Esophagus (tissue), 2 donors: ENCODE measurements at regions not wholly inside any gene's neighbourhood (a gene's known extent, or its start where the extent isn't known, plus 50 kb on each side); places are given as distances from the start of the nearest gene placed in this dataset.
"Not testable (repeated sequence)": the region's sequence is repeated elsewhere in the genome, so short reads cannot be mapped to it uniquely, and the experiment has no call there.

Experiments
- H3K27ac ChIP-seq, 2 donors: one replicate each; pipeline ENCODE4 v1.5.1; 2013; ENCODE audit warnings: low read depth in 2 of 2, mild to moderate bottlenecking in 2 of 2, inconsistent platforms in 1 of 2, low read length in 1 of 2, moderate library complexity in 1 of 2
- H3K27me3 ChIP-seq, 2 donors: one replicate each; pipeline ENCODE4 v1.6.1; 2013; ENCODE audit warnings: low read length in 2 of 2, control low read depth in 1 of 2, mild to moderate bottlenecking in 1 of 2; ENCODE audit not compliant: insufficient read depth in 2 of 2, control insufficient read depth in 1 of 2
- H3K36me3 ChIP-seq, 2 donors: one replicate each; pipeline ENCODE4 v1.6.1; 2013; ENCODE audit warnings: low read length in 1 of 2; ENCODE audit not compliant: control insufficient read depth in 2 of 2, insufficient read depth in 2 of 2
- H3K4me1 ChIP-seq, 2 donors: one replicate each; pipeline ENCODE4 v1.6.1; 2013; ENCODE audit warnings: low read length in 1 of 2; ENCODE audit not compliant: control insufficient read depth in 2 of 2, insufficient read depth in 2 of 2
- H3K4me3 ChIP-seq, 2 donors: one replicate each; pipeline ENCODE4 v1.5.1; 2013; ENCODE audit warnings: low read length in 2 of 2, mild to moderate bottlenecking in 2 of 2, low read depth in 1 of 2, moderate library complexity in 1 of 2
- H3K9me3 ChIP-seq, 2 donors: one replicate each; pipeline ENCODE4 v1.6.1; 2013; ENCODE audit warnings: mild to moderate bottlenecking in 2 of 2, low read depth in 1 of 2, low read length in 1 of 2, moderate library complexity in 1 of 2; ENCODE audit not compliant: control insufficient read depth in 2 of 2, insufficient read depth in 1 of 2
- WGBS, 2 donors: extraction: QIAGEN DNeasy Blood & Tissue Kit; methylation state at CpG; one replicate each; pipeline ENCODE4 v1.1.7; 2013; 5-methylcytosine and 5-hydroxymethylcytosine counted together
- donor health status: healthy with polysubstance abuse.
- donor health status: Bipolar disorder and iron deficiency.

DNA sequence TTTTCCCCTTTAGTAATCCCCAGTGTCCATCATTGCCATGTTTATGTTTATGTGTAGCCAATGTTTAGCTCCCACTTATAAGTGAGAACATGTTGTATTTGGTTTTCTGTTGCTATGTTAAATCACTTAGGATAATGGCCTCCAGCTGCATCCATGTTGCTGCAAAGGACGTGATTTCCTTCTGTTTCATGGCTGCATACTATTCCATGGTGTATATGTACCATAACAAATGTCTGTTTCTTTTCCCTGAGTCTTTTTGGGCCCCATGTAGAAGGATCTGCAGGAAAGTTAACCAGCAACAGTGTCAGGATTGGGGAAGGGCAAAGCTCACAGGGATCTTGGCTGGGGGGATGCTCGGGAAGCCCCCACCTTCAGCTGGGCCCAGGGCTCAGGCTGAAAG lies 64.3 kb upstream of the SULF2 start:
- H3K27me3 ChIP-seq, result no peaks in the 10 kb centered on the region
- H3K4me3 ChIP-seq, result no peak overlapping the region
- no peak overlapping the region for H3K27ac ChIP-seq
- peaks cover 0 to 17% of the 10 kb centered on the region in 2 donors for H3K4me1 ChIP-seq
- H3K9me3 ChIP-seq, result no peaks in the 10 kb centered on the region
- 76 to 80% methylated on average over 2 of the region's 2 CpGs for WGBS, 2 donors
- H3K36me3 ChIP-seq, result no peaks in the 10 kb centered on the region

DNA sequence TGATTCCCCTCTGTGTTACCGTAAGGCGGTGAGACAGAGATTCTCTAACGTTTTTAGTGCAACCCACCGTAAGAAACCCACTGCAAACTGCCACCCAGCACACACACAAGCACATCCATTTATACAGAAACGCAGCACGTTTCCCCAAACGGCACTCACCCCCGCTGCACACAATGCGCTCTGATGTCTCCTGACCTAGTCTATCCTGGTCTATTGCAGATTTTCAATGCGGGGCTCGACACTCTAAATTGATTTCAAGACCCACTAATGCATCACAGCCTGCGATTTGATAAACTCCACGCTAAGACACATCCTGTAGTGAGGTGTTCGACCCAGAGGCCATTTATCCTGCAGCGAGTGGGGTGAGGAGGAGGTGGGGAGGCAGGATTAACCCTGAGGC lies 63.7 kb upstream of the SULF2 start:
- WGBS, 2 donors, result 80 to 83% methylated on average over 15 of the region's 15 CpGs
- Histone ChIP-seq H3K4me3 (no peak overlapping the region), H3K27me3 (no peaks in the 10 kb centered on the region), H3K27ac (peak overlapping the region in 1 of 2 donors; percentile 16), H3K36me3 (no peaks in the 10 kb centered on the region), H3K4me1 (peaks cover 0 to 17% of the 10 kb centered on the region in 2 donors), H3K9me3 (no peaks in the 10 kb centered on the region)

DNA sequence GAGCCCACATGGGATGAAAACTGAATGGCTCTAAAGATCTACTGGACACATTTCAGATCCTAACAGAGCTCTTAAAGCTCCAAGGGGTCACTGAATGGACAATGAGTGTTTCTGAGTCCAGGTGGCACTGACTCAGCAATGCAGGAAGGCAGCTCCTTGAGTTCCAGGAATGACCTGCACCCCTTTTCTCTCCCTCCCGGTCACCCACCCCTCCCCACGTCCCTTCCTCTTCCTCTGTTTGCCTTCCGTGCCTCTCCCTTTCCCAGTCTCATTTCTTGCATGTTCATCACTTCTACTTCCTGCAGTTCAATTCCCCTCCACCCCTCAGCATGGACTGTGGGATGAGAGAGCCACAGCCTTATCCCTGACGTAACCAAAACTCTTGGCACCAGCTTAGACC lies 63.3 kb upstream of the SULF2 start:
- peak overlapping the region in 1 of 2 donors; percentile 16 for H3K27ac ChIP-seq
- H3K27me3 ChIP-seq, H3K4me3 ChIP-seq, H3K36me3 ChIP-seq, H3K9me3 ChIP-seq: not testable (repeated sequence)
- 30 to 38% methylated on average over 4 of the region's 4 CpGs for WGBS, 2 donors
- H3K4me1 ChIP-seq, result peaks cover 0 to 17% of the 10 kb centered on the region in 2 donors

DNA sequence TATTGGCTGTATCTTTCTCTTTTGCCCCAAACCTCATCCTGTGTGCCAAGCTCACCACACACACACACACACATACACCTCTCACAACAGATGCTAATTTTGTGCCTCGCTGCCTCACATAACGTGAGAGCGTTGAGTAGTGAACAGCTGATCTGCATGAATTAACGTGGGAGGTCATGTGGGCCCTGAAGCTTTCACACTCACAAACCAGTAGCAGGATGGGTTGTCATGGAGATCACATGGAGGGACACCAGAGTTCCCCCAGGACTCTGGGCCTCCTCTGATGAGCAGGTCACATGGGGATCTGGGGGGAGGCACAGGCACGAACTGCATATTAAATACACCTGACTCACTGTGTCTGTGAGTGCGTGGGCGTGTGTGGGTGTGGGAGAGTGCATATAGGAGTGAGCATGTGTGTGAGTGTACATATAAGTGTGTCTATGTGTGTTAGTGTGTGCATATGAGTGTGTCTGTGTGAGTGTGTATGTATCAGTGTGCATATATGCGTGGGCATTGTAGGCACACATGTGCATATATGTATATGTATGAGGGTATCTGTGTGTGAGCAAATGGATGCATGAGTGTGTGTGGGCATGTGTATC lies 62.7 kb upstream of the SULF2 start:
- H3K4me3 ChIP-seq, result no peak overlapping the region
- no peaks in the 10 kb centered on the region for H3K9me3 ChIP-seq
- no peaks in the 10 kb centered on the region for H3K36me3 ChIP-seq
- 74 to 78% methylated on average over 8 of the region's 8 CpGs for WGBS, 2 donors
- no peaks in the 10 kb centered on the region for H3K27me3 ChIP-seq
- peaks cover 0 to 17% of the 10 kb centered on the region in 2 donors for H3K4me1 ChIP-seq
- peak overlapping the region in 1 of 2 donors; percentile 3 for H3K27ac ChIP-seq

DNA sequence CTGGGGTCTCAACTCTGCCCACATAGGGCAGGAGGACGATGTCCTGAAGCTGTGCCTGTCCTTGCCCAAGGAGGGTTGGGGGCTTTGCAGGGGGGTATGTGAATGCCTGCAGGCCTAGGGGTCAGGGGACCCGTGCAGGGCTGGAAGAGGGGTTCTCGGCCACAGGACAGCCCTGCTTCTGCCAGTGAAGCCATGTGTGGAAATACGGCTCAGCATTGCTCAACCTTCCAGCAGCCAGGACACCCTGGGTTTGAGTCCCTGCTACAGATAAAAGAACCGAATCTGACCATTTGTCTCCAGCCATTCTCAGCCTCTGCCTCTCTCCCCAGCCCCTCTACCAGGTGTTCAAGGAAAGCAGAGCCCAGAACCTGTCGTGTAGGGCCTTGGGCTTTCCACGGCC lies 61.9 kb upstream of the SULF2 start:
- not testable (repeated sequence) for H3K9me3 ChIP-seq, H3K36me3 ChIP-seq, H3K27ac ChIP-seq, H3K27me3 ChIP-seq, H3K4me3 ChIP-seq
- 76 to 77% methylated on average over 7 of the region's 7 CpGs for WGBS, 2 donors
- H3K4me1 ChIP-seq, result peaks cover 0 to 17% of the 10 kb centered on the region in 2 donors

DNA sequence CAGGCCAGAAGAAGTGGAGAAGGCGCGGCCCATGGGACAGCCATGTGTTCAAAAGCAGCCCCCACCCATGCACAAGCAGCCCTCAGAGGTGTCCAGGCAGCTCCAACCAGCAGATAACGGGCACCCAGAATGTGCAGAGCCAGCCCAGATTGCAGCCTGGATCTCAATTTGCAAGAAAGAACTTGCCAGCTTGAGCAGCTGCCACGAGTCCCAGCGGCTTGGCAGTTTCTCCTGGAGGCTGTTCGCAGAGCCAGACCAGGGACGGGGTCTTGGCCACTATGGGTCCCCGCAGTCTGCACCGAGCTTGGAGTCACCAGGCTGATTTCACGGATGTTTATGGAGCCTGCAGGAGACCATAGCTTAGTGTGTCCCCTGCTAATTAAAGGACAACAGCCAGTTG lies 61.4 kb upstream of the SULF2 start:
- not testable (repeated sequence) for H3K27me3 ChIP-seq, H3K27ac ChIP-seq
- H3K4me1 ChIP-seq, result peaks cover 0 to 17% of the 10 kb centered on the region in 2 donors

DNA sequence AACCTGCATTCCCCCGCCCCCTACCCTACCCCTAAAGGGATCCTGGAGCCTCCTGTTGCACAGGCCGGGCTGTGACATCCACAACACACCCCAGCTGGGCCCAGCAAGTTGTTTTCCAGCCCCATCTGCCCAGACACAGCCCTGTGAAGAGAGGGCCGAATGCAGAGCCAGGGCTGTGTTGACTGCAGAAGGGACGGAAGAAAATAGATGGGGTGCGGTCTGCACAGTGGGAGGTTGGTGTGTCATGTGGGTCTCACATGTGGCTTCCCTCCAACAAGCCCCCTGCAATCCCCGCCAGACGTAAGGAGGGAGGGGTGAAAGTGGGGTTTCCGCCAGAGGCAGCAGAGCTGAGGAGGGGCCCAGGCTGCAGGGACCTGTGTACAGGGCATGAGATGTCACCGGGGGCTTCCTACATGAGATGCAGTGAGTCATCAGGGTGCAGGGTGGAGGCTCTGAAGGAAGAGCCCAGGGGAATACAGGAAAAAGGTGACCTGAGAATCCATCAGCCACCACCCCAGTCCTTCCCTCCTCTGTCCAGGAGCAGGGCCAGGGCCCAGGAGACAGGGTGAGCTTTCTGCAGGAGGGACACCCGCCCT lies 60.2 kb upstream of the SULF2 start:
- H3K4me3 ChIP-seq, H3K9me3 ChIP-seq, H3K36me3 ChIP-seq, H3K27me3 ChIP-seq: not testable (repeated sequence)
- peak overlapping the region in 1 of 2 donors; percentile 60 for H3K27ac ChIP-seq
- WGBS, 2 donors, result 48 to 58% methylated on average over 10 of the region's 10 CpGs
- peaks cover 0 to 17% of the 10 kb centered on the region in 2 donors for H3K4me1 ChIP-seq

More for the DNA sequence above, 61.4 kb upstream of the SULF2 start:
- not testable (repeated sequence) for H3K9me3 ChIP-seq, H3K4me3 ChIP-seq, H3K36me3 ChIP-seq
- 45 to 58% methylated on average over 10 of the region's 10 CpGs for WGBS, 2 donors

DNA sequence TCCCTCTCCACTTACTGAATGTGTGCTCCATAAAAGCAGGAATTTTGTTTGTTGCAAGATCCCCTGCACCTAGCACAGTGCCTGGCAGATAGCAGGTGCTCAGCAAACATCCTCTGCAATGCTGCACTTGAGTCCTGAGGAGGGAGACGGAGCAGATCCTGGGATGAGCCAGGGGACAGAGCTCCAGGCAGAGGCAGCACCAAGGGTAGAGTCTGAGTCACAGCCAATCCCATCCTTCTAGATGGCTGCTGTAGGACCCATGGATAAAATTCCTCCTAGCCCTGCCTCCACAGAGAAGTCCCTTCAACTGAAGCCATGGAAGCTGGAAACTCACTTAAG lies 59.3 kb upstream of the SULF2 start:
- H3K4me1 ChIP-seq, result peaks cover 0 to 17% of the 10 kb centered on the region in 2 donors
- H3K27ac ChIP-seq, H3K4me3 ChIP-seq, H3K36me3 ChIP-seq, H3K27me3 ChIP-seq, H3K9me3 ChIP-seq: not testable (repeated sequence)
- WGBS, 2 donors, result 51 to 55% methylated on average over 1 of the region's 1 CpG

DNA sequence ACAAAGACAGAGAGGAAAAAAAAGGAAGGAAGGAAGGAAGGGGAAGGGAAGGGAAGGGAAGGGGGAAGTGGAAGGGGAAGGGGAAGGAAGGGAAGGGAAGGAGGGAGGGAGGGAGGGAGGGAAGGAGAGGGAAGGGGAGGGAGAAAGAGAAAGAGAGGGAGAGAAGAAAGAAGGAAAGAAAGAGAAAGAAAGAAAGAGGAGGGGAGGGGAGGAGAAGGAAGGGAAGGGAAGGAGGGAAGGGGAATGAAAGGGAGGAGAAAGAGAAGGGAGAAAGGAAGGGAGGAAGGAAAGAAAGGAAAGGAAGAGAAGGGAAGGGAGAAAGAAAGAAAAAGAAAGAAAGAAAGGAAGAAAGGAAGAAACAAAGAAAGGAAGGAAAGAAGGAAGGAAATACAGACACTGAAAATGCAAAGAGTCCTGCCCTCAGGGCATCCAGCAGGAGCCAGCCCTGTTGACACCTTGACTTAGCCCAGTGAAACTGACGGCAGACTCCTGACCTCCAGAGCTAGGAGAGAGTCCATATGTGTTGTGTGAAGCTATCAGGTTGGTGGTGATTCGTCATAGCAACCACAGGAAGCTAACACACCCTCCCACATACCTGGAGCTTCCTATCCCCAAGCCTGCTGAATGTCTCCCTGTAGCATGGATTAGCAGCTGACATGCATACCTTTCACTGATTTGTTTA lies 58.7 kb upstream of the SULF2 start:
- no peak overlapping the region for H3K4me3 ChIP-seq
- WGBS, 2 donors, result 29 to 41% methylated on average over 2 of the region's 2 CpGs
- H3K27me3 ChIP-seq, result no peaks in the 10 kb centered on the region
- peaks cover 0 to 17% of the 10 kb centered on the region in 2 donors for H3K4me1 ChIP-seq
- H3K9me3 ChIP-seq, result no peaks in the 10 kb centered on the region
- H3K36me3 ChIP-seq, result no peaks in the 10 kb centered on the region
- no peak overlapping the region for H3K27ac ChIP-seq

DNA sequence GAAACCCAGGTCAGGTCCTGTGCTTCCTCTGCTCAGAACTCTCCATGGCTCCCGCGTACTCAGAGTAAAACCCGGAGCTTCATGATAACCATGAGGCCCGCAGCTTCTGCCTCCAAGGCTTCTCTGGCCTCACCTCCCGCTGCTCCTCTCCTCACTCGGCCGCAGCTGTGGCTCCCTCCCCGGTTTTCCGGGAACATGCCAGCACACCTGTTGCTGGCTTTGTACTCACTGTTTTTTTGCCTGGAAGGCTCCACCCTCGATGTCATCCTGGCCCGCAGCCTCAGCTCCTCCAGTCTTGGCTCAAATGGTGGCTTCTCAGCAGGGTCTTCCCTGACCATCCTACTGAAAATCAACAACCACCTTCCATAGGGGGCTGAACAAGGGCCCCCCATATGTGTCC lies 57.7 kb upstream of the SULF2 start:
- 36 to 43% methylated on average over 8 to 11 of the region's 11 CpGs for WGBS, 2 donors
- not testable (repeated sequence) for H3K4me3 ChIP-seq, H3K36me3 ChIP-seq, H3K9me3 ChIP-seq, H3K27ac ChIP-seq, H3K27me3 ChIP-seq
- H3K4me1 ChIP-seq, result peaks cover 0 to 10% of the 10 kb centered on the region in 2 donors
